Ovary (tissue), 3 donors: ENCODE measurements at regions not wholly inside any gene's neighbourhood (a gene's known extent, or its start where the extent isn't known, plus 50 kb on each side); places are given as distances from the start of the nearest gene placed in this dataset.

Experiments
- CTCF ChIP-seq, 3 donors: fragments of 450-650 bp in 2 of 3; fragments of 200-600 bp in 1 of 3; IDR thresholded peaks; one replicate each; pipeline versions ENCODE4 v1.5.1 to v1.8.0; 2016 to 2022; ENCODE audit warnings: antibody characterized with exemption in 3 of 3, mild to moderate bottlenecking in 1 of 3
- EP300 ChIP-seq: sonication (generic); formaldehyde crosslinking; IDR thresholded peaks from one replicate; pipeline ENCODE4 v1.6.1; 2017; ENCODE audit warnings: antibody characterized with exemption
- POLR2A ChIP-seq: fragments of 450-650 bp; IDR thresholded peaks from one replicate; pipeline ENCODE4 v1.6.1; 2017; ENCODE audit warnings: antibody characterized with exemption, mild to moderate bottlenecking, moderate library complexity
- donor health status: DM: no; HTN: no; CAD: no.

- TF ChIP-seq POLR2A: no peak
- no peak for TF ChIP-seq CTCF (IDR thresholded peaks at IDR 0.05)
- no peak for TF ChIP-seq EP300
Observed at GRCh38 chr2:65819963-65820362, 387.6 kb upstream of the SPRED2 start.
